ENCODE measurements at regions not wholly inside any gene's neighbourhood (a gene's known extent, or its start where the extent isn't known, plus 50 kb on each side); places are given as distances from the start of the nearest gene placed in this dataset.
"Not testable (repeated sequence)": the region's sequence is repeated elsewhere in the genome, so short reads cannot be mapped to it uniquely, and the experiment has no call there.

- DNase-seq = no peak
Observed at GRCh38 chr2:16249246-16250055, 309.1 kb downstream of the MYCN start.

DNA sequence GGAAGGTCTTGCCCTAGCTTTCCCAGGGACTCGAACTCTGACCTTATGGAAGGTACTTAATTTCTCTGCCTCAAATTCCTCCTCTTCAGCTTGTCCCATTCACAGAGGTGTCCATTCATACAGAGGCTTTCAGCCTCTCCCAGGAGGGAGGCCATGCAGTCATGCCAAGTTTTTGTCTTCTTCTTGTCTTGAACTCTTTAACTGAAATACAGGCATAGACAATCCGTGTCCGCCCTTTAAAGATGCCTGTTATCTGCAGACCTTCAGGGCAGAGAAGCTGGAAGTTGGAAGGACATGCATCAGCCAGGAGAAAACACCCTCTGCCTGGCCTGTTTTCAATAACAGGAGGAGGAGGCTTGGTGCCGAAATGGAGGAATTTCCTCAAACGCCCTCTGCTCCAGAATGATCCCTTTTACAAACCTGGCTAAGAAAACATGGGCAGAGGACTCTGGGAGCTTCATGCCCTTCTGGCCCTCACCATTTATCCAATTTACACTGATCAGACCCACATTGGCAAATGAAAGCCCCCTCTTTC, 308.3 kb downstream of the MYCN start:
- DNase-seq = no peak

- no peak for DNase-seq
Observed at GRCh38 chr2:16247326-16248122, 307.2 kb downstream of the MYCN start.

- DNase-seq = no peak
Observed at GRCh38 chr2:16246911-16247310, 306.6 kb downstream of the MYCN start.

- no peak for DNase-seq
Observed at GRCh38 chr2:16246281-16246850, 306.0 kb downstream of the MYCN start.

- no peak for DNase-seq
Observed at GRCh38 chr2:16245481-16246054, 305.2 kb downstream of the MYCN start.

DNA sequence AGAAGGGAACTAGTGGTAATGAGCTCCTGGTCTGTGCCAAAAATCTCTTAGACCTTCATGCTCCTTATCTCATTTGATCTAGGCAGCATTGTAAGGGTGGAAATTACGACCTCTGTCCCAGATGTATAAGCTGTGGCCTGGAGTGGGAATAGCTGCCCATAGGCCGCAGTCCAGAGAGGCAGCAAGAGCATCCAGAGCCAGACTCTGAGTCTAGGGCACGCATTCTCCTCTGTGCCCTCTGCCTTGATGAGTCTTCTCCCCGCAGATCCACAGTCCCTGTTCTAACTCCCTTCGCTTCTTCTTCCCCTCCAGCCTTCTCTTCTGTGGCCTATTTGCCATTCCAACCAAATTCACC, 304.6 kb downstream of the MYCN start:
- DNase-seq = no peak

DNA sequence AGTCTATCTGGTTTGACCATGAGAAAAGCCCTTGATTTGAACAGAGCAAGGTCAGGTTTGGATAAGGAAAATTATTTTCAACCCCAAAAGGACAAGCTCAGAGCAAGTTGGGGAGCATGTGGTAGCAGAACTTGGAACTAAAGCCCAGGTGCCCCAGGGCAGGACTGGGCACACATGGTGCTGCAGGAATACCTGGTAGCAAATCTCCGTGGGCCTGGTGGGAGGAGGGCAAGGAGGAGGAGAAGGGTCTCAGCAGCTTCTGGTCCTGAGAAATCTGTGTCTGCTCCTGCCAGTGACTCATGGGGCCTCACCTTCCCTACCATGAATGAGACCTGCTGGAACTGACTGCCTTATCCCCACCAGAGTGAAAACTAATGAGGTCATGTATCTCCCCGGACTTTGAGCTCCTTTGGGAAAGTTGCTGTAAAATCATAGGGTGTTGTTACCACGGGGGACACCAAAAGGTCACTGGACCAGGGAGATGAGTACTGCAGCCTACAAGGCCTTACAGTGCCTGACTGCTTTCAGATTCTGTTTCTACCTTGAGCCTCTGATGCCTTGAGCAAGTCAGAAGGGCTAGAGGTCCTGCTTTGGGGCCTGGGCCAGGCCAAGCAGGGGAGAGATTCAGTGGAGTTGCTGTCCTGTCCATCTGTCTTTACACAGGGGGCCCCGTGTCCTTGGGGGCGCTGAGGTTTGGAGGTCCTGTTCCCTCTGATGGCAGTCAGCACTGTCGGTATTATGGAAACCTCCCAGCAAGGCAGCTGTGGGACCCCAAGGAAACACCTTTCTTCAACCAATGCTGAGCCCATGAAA, 304.0 kb downstream of the MYCN start:
- DNase-seq = no peak

- no peak for DNase-seq
Observed at GRCh38 chr2:16243411-16243996, 303.2 kb downstream of the MYCN start.

- no peak for DNase-seq
Observed at GRCh38 chr2:16242906-16243305, 302.6 kb downstream of the MYCN start.

DNA sequence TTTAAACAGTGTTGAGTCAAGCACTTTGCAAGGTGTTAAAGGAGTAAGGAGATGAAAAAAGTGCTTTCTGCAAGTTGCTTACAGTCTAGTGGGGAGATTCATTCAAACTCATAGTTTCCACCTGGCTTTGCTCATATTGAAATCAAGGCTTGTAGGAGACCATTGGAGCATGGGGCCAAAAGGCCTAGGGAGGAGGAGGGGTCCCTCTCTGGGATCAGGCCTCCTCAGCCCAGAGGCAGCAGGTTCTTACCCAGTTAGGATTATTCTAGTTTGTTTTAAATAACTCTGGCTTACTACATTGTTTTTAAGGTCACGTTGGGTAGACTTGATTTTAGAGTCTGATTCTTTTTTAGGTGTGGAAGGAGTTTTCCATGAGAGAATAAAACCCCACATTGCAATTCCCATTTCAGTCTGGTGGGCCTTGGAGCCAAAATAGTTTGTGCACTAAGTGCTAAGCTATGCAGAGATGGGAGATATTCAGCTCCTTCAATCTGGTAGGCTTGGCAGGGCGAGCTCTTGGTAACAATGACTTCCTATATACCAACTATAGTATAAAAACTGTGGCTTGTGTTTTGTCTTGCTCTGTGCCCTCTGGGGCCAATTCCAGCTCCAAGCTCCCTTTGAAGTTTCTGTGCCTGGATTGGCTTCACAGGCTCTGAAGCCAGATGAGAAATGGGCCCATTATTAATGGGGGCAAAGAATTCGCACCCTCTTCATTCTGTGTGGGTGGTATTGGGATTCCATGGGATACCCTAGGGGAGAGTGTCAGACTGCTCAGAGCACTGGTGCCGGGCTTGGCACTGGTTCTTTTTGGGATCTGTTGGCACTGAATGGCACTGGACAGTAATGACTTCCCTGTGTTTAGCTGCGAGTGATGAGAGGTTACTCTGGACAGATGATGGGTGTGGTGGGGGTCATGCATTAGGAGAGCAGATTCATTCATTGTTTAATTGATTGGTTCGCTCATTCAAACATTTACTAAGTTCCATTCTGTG, 301.1 kb downstream of the MYCN start:
- no peak for DNase-seq

DNA sequence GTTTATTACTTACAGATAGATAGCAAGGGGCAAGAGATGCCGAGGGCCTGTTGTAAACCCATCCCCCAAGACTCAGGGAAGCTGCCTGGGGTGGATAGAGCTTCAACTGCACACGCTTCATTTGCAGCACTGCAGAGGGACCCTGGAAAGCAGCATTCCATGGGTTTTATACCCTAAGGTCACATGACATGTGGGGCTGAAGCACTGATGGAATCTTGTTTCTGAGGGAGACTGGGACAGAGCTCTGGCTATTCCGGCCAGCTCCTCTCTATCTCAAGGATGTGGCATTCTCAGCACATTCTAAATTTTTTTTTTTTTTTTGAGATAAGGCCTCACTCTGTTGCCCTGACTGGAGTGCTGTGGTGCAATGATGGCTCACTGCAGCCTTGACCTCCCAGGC, 300.1 kb downstream of the MYCN start:
- DNase-seq = no peak

- no peak for DNase-seq
Observed at GRCh38 chr2:16239296-16239850, 299.0 kb downstream of the MYCN start.

DNA sequence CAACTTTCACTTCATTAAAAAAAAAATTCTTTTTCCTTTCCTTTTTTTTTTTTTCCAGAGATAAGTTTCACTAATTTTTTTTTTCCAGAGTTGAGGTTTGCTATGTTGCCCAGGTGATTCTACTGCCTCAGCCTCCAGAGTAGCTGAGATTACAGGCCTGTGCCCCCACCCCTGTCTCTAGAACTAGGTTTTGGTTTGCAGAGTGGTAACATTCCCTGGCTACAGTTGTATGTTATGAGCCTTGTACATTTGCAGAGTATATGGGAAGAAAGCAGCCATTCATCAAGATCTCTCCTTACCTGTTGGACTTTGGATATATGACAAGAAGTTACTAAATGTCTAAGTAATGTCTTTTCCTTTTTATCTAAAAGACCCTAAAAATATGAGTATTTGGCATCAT, 298.4 kb downstream of the MYCN start:
- no peak for DNase-seq

GRCh38 chr2:16238001-16238761, 297.8 kb downstream of the MYCN start:
- DNase-seq = no peak

DNA sequence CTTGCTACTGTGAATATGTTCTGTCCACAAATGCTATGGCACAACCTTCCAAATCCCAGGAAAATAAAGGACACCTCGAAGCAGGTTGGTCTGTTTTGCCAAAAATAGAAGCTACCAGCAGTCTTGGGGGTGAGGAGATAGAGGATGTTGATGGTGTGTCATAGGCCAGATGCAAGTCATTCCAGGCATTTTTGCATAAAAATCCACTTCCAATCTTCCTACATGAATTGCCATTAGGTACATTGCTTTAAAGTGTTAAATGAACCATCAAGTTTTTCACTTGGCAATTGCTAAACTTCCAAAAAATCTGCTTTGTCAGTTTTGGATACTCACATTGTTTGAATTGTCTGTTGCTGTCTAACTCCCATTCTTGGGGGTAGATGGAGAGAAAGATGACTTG, 295.4 kb downstream of the MYCN start:
- DNase-seq = no peak

- DNase-seq = not testable (repeated sequence)
Observed at GRCh38 chr2:16235291-16235690, 294.9 kb downstream of the MYCN start.

DNA sequence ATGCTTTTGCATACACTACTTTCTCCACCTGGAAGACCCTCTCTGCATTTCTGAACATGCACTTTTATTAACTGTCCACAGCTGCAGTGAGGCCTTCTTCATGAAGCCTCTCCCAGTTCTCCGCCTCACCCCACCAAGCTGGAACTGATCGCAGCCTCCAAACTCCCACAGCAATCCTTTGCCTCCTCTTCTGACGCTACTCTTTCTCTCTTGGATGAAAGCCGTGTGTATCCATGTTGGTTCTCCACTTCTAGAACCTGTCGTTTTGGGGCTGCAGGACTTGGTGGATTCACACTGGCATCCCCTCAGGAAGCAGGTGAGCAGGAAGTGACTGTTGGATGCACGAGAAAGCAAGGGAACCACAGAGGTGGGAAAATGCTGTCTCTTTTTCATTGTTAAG, 288.6 kb downstream of the MYCN start:
- no peak for DNase-seq

DNA sequence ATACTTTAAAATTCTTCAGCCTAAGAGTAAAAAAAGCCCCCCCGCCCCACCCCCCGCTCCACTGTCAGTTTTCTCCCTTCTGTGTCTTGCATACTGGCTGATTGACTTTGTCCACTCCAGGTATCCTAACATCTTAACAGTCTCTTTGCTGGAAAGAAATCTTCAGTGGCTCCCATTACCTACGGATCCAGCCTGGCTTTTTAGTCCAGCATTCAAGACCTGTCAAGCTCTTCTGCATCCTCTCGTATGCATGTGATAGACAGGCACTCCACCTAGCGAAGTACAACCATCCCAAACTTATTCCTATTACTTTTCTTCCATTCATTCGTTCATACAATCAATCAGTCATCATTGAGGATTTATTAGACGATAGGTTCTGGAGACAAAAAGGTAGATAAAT, 288.1 kb downstream of the MYCN start:
- DNase-seq = no peak
